ENCODE measurements at regions not wholly inside any gene's neighbourhood (a gene's known extent, or its start where the extent isn't known, plus 50 kb on each side); places are given as distances from the start of the nearest gene placed in this dataset.

DNA sequence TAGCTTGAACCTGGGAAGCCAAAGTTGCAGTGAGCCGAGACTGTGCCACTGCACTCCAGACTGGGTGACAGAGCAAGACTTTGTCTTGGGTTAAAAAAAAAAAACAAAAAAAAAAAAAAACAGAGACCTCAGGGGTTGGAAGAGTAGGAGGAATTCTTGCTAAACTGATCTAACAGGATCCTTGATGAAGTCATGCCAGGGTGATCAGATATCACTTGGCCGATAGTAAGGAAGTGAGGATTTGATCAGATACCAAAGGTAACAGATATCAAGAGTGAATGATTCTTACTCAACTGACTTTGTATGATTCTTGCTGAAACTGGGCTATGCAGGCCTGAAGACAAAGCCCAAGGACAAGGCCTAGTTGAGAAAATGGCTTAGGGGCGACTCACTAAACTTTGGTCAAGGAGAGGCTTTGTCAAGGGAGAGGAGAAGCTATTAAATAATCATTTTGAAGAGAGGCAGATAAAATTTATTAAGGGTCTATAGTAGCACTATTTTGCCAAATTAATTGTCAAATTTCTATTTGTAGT, 624.7 kb downstream of the UTRN start (continued):
- TF ChIP-seq, protein P1, sequence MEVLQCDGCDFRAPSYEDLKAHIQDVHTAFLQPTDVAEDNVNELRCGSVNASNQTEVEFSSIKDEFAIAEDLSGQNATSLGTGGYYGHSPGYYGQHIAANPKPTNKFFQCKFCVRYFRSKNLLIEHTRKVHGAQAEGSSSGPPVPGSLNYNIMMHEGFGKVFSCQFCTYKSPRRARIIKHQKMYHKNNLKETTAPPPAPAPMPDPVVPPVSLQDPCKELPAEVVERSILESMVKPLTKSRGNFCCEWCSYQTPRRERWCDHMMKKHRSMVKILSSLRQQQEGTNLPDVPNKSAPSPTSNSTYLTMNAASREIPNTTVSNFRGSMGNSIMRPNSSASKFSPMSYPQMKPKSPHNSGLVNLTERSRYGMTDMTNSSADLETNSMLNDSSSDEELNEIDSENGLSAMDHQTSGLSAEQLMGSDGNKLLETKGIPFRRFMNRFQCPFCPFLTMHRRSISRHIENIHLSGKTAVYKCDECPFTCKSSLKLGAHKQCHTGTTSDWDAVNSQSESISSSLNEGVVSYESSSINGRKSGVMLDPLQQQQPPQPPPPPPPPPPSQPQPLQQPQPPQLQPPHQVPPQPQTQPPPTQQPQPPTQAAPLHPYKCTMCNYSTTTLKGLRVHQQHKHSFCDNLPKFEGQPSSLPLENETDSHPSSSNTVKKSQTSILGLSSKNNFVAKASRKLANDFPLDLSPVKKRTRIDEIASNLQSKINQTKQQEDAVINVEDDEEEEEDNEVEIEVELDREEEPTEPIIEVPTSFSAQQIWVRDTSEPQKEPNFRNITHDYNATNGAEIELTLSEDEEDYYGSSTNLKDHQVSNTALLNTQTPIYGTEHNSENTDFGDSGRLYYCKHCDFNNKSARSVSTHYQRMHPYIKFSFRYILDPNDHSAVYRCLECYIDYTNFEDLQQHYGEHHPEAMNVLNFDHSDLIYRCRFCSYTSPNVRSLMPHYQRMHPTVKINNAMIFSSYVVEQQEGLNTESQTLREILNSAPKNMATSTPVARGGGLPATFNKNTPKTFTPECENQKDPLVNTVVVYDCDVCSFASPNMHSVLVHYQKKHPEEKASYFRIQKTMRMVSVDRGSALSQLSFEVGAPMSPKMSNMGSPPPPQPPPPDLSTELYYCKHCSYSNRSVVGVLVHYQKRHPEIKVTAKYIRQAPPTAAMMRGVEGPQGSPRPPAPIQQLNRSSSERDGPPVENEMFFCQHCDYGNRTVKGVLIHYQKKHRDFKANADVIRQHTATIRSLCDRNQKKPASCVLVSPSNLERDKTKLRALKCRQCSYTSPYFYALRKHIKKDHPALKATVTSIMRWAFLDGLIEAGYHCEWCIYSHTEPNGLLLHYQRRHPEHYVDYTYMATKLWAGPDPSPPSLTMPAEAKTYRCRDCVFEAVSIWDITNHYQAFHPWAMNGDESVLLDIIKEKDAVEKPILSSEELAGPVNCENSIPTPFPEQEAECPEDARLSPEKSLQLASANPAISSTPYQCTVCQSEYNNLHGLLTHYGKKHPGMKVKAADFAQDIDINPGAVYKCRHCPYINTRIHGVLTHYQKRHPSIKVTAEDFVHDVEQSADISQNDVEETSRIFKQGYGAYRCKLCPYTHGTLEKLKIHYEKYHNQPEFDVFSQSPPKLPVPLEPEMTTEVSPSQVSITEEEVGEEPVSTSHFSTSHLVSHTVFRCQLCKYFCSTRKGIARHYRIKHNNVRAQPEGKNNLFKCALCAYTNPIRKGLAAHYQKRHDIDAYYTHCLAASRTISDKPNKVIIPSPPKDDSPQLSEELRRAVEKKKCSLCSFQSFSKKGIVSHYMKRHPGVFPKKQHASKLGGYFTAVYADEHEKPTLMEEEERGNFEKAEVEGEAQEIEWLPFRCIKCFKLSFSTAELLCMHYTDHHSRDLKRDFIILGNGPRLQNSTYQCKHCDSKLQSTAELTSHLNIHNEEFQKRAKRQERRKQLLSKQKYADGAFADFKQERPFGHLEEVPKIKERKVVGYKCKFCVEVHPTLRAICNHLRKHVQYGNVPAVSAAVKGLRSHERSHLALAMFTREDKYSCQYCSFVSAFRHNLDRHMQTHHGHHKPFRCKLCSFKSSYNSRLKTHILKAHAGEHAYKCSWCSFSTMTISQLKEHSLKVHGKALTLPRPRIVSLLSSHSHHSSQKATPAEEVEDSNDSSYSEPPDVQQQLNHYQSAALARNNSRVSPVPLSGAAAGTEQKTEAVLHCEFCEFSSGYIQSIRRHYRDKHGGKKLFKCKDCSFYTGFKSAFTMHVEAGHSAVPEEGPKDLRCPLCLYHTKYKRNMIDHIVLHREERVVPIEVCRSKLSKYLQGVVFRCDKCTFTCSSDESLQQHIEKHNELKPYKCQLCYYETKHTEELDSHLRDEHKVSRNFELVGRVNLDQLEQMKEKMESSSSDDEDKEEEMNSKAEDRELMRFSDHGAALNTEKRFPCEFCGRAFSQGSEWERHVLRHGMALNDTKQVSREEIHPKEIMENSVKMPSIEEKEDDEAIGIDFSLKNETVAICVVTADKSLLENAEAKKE (CRISPR knock-in tag; IDR thresholded peaks at IDR 0.05) = no peak

DNA sequence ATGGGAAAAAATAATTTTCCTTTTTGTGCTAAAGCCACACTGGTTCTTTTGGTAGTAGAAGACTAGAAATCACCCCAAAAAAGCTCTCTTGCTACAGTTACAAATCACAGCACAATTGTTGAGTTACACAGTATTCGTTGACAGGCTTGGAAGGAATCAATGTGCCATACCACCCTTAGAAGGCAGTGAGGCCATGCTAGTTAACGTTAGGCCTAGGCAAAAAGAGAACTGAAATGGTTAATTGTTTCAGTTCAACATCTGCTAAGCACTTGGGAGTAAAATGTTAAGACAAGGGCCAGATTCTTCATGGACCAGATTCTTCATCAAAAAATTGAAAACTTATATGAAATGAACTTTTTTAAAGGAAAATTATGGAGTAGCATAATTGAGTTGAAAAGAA, 626.2 kb downstream of the UTRN start:
- Mint-ChIP-seq H3K4me1 (peaks cover 13% of the 10 kb centered on the region; the same call in 2 of the 3 replicates), H3K9me3 (no peaks in the 10 kb centered on the region), H3K4me3 (no peak overlapping the region), H3K27me3 (ENCODE audit: insufficient read depth, low read depth, poor library complexity) (no peaks in the 10 kb centered on the region), H3K36me3 (ENCODE audit: low read depth) (peaks cover 7% of the 10 kb centered on the region; the same call in 1 of the 3 replicates), H3K27ac (no peak overlapping the region)
- Histone ChIP-seq H3K27ac (ENCODE audit: low read depth) (no peak overlapping the region), H3K27me3 (ENCODE audit: insufficient read depth) (no peaks in the 10 kb centered on the region), H2AFZ (peak overlapping the region; percentile 64; the same call in 1 of the 2 replicates), H3K79me2 (replicated peaks; ENCODE audit: insufficient read depth) (no peaks in the 10 kb centered on the region), H3K4me3 (no peak overlapping the region), H3K36me3 (ENCODE audit: insufficient read depth) (no peaks in the 10 kb centered on the region), H3F3A (replicated peaks; ENCODE audit: low read depth) (no peaks in the 10 kb centered on the region), H3K4me1 (ENCODE audit: insufficient read depth) (no peaks in the 10 kb centered on the region), H4K20me1 (replicated peaks; ENCODE audit: insufficient read depth) (no peaks in the 10 kb centered on the region), H3K4me2 (no peak overlapping the region), H3K9me2 (ENCODE audit: insufficient read depth) (no peaks in the 10 kb centered on the region)
- DNase-seq (ENCODE audit: low spot score) = no peak
- TF ChIP-seq JUNB (IDR thresholded peaks at IDR 0.05; ENCODE audit: unreplicated experiment) = no peak
- TF ChIP-seq EZH2 (IDR thresholded peaks at IDR 0.05; ENCODE audit: low read depth, unreplicated experiment) = no peak
- ATAC-seq = no peak

DNA sequence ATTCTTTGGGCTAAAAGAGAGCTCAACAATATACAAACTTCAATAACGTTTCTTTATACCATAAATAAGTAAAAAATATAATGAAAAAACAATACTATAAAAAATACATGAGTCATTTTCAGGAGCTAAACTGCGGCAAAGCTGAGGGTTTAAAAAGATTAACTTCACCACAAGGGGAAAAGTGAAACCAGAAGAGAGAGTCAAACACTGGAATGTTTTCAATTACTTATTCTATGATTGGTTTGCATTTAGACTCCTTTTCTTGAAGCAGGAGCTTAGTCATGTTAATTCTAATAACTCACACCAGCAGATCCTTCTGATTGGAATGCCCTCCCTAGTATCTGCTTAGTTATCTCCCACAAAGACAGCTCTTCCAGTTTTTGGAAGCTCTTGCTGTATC, 627.3 kb downstream of the UTRN start:
- Histone ChIP-seq H3K27ac (ENCODE audit: low read depth) (no peak overlapping the region), H3K4me1 (ENCODE audit: insufficient read depth) (no peaks in the 10 kb centered on the region), H4K20me1 (replicated peaks; ENCODE audit: insufficient read depth) (no peaks in the 10 kb centered on the region), H3K79me2 (replicated peaks; ENCODE audit: insufficient read depth) (no peaks in the 10 kb centered on the region), H3K4me3 (no peak overlapping the region), H3K4me2 (no peak overlapping the region), H3F3A (replicated peaks; ENCODE audit: low read depth) (no peaks in the 10 kb centered on the region), H2AFZ (peak overlapping the region; percentile 1; the same call in 1 of the 2 replicates), H3K9me2 (ENCODE audit: insufficient read depth) (no peaks in the 10 kb centered on the region), H3K27me3 (ENCODE audit: insufficient read depth) (no peaks in the 10 kb centered on the region), H3K36me3 (ENCODE audit: insufficient read depth) (no peaks in the 10 kb centered on the region)
- H3K4me1 Mint-ChIP-seq = peaks cover 13% of the 10 kb centered on the region; the same call in 2 of the 3 replicates
- DNase-seq (ENCODE audit: low spot score) (peak; percentile 10), ATAC-seq (no peak)
- no peaks in the 10 kb centered on the region for H3K27me3 Mint-ChIP-seq (ENCODE audit: insufficient read depth, low read depth, poor library complexity)
- no peak overlapping the region for H3K4me3 Mint-ChIP-seq
- no peaks in the 10 kb centered on the region for H3K9me3 Mint-ChIP-seq
- H3K36me3 Mint-ChIP-seq (ENCODE audit: low read depth) = peaks cover 7% of the 10 kb centered on the region; the same call in 1 of the 3 replicates
- peak overlapping the region; percentile 84 for H3K27ac Mint-ChIP-seq
- TF ChIP-seq, protein P1 (CRISPR knock-in tag; IDR thresholded peaks at IDR 0.05) = no peak
- TF ChIP-seq ZNF114 (CRISPR knock-in tag; IDR thresholded peaks at IDR 0.05) = no peak

Measured in GM23338 (cell line).